Left lung (tissue), 4 donors: ENCODE measurements at regions not wholly inside any gene's neighbourhood (a gene's known extent, or its start where the extent isn't known, plus 50 kb on each side); places are given as distances from the start of the nearest gene placed in this dataset.
"Not testable (repeated sequence)": the region's sequence is repeated elsewhere in the genome, so short reads cannot be mapped to it uniquely, and the experiment has no call there.

ENCODE experiments used
- ATAC-seq: fragments of 200-7000 bp; cut with Tn5 transposase; one replicate; pipeline ENCODE4 v1.9.1; 2020; ENCODE audit warnings: moderate library complexity
- DNase-seq, 4 donors: peaks; one replicate each; pipeline ENCODE4 v3.0.0-alpha.2; 2013 to 2020
- H3K27ac ChIP-seq, 2 donors: fragments of 200-600 bp; sonication (generic) in 1 of 2; one replicate each; pipeline versions ENCODE4 v1.5.0 to v1.8.0; 2020 to 2021
- H3K27me3 ChIP-seq, 2 donors: fragments of 200-600 bp; sonication (generic) in 1 of 2; one replicate each; pipeline versions ENCODE4 v1.5.0 to v1.8.0; 2020 to 2021
- H3K36me3 ChIP-seq, 2 donors: fragments of 200-600 bp; sonication (generic) in 1 of 2; one replicate each; pipeline versions ENCODE4 v1.5.0 to v1.8.0; 2020 to 2021
- H3K4me1 ChIP-seq, 2 donors: fragments of 200-600 bp; one replicate each; pipeline ENCODE4 v1.8.0; 2021
- H3K4me3 ChIP-seq, 2 donors: fragments of 200-600 bp; sonication (generic) in 1 of 2; one replicate each; pipeline versions ENCODE4 v1.5.0 to v1.8.0; 2020 to 2021; ENCODE audit warnings: mild to moderate bottlenecking in 1 of 2
- H3K9me3 ChIP-seq, 2 donors: fragments of 200-600 bp; sonication (generic) in 1 of 2; one replicate each; pipeline versions ENCODE4 v1.5.0 to v1.8.0; 2020 to 2021
- intact Hi-C, 2 donors: fragments of 100-400 bp; cut with DNase I; formaldehyde crosslinking; loops; one replicate each; pipeline versions ENCODE4 v1.11.2 to v1.14.2; 2022
- TF ChIP-seq, protein P1 (sequence below), 2 donors: fragments of 200-600 bp; sonication (generic) in 1 of 2; IDR thresholded peaks; one replicate each; pipeline versions ENCODE4 v1.5.0 to v1.8.0; 2021; ENCODE audit warnings: antibody characterized with exemption in 2 of 2
- donor health status: DM: no; HTN: yes; CAD: no.
- donor health status: DM: no; HTN: no; CAD: no.

DNA sequence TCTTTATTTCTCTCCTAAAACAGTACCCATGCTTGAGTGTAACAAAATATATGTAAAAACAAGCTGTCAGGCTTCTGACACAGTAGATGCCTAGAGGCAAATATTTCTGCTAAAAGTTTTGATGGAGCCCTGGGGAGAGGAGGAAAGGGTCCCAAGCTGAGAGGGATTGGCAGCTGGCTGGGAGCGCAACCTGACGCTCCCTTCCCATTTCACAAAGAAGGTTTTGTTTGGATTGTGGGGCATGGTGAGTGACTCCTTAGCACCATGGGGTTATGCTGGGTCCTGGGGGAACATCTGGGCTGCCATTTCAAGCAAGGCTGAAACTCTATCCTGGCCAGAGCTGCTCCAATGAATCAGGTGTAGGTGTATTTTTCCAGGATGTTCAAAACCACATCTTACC is 720.5 kb downstream of the MAFB start:
- no peak for ATAC-seq
- Histone ChIP-seq H3K27me3 (no peaks in the 10 kb centered on the region), H3K4me3 (no peak overlapping the region), H3K27ac (no peak overlapping the region), H3K9me3 (peaks cover 0 to 17% of the 10 kb centered on the region in 2 donors), H3K36me3 (no peaks in the 10 kb centered on the region), H3K4me1 (no peaks in the 10 kb centered on the region)
- TF ChIP-seq, protein P1, sequence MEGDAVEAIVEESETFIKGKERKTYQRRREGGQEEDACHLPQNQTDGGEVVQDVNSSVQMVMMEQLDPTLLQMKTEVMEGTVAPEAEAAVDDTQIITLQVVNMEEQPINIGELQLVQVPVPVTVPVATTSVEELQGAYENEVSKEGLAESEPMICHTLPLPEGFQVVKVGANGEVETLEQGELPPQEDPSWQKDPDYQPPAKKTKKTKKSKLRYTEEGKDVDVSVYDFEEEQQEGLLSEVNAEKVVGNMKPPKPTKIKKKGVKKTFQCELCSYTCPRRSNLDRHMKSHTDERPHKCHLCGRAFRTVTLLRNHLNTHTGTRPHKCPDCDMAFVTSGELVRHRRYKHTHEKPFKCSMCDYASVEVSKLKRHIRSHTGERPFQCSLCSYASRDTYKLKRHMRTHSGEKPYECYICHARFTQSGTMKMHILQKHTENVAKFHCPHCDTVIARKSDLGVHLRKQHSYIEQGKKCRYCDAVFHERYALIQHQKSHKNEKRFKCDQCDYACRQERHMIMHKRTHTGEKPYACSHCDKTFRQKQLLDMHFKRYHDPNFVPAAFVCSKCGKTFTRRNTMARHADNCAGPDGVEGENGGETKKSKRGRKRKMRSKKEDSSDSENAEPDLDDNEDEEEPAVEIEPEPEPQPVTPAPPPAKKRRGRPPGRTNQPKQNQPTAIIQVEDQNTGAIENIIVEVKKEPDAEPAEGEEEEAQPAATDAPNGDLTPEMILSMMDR (IDR thresholded peaks at IDR 0.05): no peak
- DNase-seq: no peak
- intact Hi-C loops: no loop called here

DNA sequence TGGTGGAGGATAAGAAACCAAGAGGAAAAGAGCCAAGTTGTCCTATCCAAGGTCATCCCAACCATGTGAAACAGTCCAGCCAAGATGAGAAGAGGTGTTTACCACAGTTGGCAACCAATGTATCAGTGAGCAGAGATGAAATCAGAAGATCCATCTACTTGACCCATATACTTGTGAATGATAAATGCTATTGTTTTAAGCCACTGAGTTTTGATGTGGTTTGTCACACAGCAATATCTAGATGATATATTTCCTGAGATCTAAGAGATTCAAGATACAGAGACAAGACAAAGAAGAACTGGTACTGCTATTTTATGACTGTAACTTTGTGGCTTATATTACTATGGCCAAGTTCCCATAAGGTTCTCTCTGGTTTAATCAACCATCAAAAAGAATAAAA is 721.2 kb downstream of the MAFB start:
- Histone ChIP-seq H3K9me3 (peaks cover 0 to 17% of the 10 kb centered on the region in 2 donors), H3K27me3 (no peaks in the 10 kb centered on the region), H3K36me3 (no peaks in the 10 kb centered on the region), H3K4me1 (no peaks in the 10 kb centered on the region), H3K27ac (no peak overlapping the region), H3K4me3 (no peak overlapping the region)
- TF ChIP-seq, protein P1 (IDR thresholded peaks at IDR 0.05): no peak
- intact Hi-C loops: no loop called here
- DNase-seq (no peak), ATAC-seq (no peak)

DNA sequence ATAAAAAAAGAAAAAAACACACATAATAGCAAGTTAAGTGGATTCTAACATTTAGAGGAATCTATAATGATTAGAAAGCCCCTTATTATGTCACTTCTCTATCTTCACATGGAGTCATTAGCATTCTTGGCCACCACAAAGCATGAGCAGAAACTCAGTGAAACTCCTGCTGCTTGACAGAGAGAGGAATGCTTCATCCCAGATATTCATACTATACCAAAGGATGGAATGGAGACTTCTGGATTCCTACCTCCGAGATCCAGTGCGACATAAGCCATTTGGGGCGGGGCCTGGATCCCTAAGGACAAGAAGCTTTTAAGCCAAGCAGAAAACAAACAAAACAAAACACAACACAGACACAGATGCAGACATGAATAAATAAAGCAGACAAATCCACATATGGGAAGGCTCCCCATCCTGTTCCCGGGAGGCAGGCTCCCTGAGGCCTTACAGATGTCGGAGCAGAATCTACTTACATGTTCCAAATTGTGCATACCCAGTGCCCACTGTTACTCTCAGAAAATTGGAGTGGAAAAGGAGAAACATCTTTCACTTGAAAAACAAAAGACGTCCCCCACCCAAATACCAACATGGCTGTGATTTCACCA is 727.3 kb downstream of the MAFB start:
- H3K36me3 ChIP-seq: no peaks in the 10 kb centered on the region
- H3K9me3 ChIP-seq: no peaks in the 10 kb centered on the region
- no peak overlapping the region for H3K27ac ChIP-seq
- intact Hi-C loops: no loop called here
- H3K27me3 ChIP-seq: no peaks in the 10 kb centered on the region
- ATAC-seq (no peak), DNase-seq (no peak)
- H3K4me1 ChIP-seq: no peaks in the 10 kb centered on the region
- TF ChIP-seq, protein P1 (IDR thresholded peaks at IDR 0.05): no peak
- no peak overlapping the region for H3K4me3 ChIP-seq

DNA sequence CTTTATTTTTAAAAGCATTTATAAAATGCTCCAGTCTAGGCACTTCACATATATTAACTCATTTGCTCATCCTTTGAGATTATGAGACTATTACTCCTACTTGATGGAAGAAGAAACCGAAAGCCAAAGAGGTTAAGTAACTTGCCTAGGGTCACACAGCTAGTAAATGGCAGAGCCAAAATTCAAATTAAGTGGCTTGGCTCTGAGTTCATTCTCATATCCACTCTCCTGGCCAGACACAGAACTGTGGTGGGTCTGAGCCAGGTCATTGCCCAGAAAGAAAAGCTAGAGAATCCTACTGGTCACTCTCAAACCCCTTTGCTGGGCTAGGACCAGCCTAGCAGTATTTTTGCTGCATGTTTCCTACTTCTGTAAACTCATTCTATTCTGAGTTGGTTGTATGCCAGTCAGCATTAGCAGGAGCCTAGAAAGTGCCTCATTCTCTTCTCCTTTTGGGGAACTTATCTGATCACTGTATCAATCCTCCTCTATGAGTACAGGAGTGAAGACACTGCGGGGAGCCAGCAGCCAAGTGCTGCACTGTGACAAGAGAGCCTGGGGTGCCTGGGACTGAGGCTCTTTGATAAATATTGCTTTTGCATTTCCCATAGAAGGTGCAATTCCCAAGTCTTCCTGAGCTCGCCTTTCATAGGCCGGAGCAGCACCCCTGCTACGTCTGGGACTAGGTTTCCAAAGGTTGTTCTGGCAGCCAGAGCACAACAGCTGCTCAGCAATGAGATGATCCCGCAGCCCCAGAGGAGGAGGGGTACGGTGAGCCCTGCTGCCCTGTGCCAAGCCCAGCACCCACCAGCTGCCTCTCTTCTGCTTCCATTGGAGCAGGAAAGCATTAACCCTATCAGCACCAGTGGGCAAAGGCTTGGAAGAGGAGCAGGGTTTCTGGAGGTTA is 728.3 kb downstream of the MAFB start:
- Histone ChIP-seq H3K27ac (no peak overlapping the region), H3K27me3 (no peaks in the 10 kb centered on the region), H3K4me1 (no peaks in the 10 kb centered on the region), H3K9me3 (no peaks in the 10 kb centered on the region), H3K4me3 (no peak overlapping the region), H3K36me3 (no peaks in the 10 kb centered on the region)
- intact Hi-C loops: no loop called here
- DNase-seq: no peak
- ATAC-seq: no peak
- TF ChIP-seq, protein P1 (IDR thresholded peaks at IDR 0.05): no peak

DNA sequence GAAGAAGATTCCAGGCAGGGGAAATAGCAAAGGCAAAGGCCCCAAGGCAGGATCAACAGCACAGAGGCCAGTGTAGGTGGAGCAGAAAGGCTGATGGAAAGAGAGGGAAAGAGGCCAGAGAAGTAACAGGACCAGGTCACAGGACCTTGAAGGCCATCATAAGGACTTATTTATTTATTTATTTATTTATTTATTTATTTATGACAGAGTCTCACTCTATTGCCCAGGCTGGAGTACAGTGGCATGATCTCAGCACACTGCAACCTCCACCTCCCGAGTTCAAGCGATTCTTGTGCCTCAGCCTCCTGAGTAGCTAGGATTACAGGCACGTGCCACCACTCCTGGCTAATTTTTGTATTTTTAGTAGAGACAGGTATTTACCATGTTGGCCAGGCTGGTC is 731.1 kb downstream of the MAFB start:
- H3K27ac ChIP-seq, intact Hi-C loops, ATAC-seq, H3K36me3 ChIP-seq, H3K4me3 ChIP-seq, DNase-seq, H3K4me1 ChIP-seq, H3K27me3 ChIP-seq, H3K9me3 ChIP-seq: not testable (repeated sequence)
